ENCODE measurements at regions not wholly inside any gene's neighbourhood (a gene's known extent, or its start where the extent isn't known, plus 50 kb on each side); places are given as distances from the start of the nearest gene placed in this dataset.

DNA sequence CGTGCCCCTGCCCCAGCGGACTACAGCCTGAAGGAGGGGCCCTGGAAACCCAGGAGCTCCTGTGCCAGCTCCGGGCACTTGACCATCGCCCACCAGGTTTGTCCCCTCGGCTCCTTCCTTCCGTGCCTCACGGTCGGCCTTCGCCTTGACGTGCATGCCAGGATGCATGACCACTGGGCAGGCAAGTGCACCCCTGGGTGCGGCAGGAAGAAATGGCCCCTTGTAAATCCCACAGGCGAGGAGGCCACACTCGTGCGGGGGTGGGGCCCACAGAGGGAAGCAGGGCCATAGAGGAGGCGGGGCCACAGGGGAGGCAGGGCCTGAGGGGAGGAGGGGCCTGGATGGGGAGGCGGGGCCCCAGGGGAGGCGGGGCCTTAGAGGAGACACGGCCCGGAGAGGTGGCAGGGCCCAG is 81.7 kb downstream of the YTHDF1 start:
- no peak for TF ChIP-seq RAD21 (IDR thresholded peaks at IDR 0.05; ENCODE audit: low read length)
- TF ChIP-seq CTCF (IDR thresholded peaks at IDR 0.05) = no peak
- no peak for TF ChIP-seq MEF2A (IDR thresholded peaks at IDR 0.05; ENCODE audit: borderline replicate concordance, low read depth)
- no peak for TF ChIP-seq REST (IDR thresholded peaks at IDR 0.05; ENCODE audit: low read depth, low read length)
- no peak for TF ChIP-seq FOXM1 (IDR thresholded peaks at IDR 0.05; ENCODE audit: low read depth)
- no peak for TF ChIP-seq RFX5 (IDR thresholded peaks at IDR 0.05; ENCODE audit: low read length)
- no peak for TF ChIP-seq TEAD4 (IDR thresholded peaks at IDR 0.05; ENCODE audit: borderline replicate concordance, insufficient read depth)
- no peak for TF ChIP-seq NFIC (IDR thresholded peaks at IDR 0.05; ENCODE audit: borderline replicate concordance)
- TF ChIP-seq SIN3A (IDR thresholded peaks at IDR 0.05; ENCODE audit: borderline replicate concordance, low read depth, low read length) = no peak

All from SK-N-SH (cell line).